Testis (tissue), 2 donors: ENCODE measurements at regions not wholly inside any gene's neighbourhood (a gene's known extent, or its start where the extent isn't known, plus 50 kb on each side); places are given as distances from the start of the nearest gene placed in this dataset.

Experiments used
- DNase-seq: peaks from one replicate; pipeline ENCODE4 v3.0.0-alpha.2; 2019
- H3K27ac ChIP-seq, 2 donors: fragments of 200-600 bp; sonication (generic); one replicate each; pipeline ENCODE4 v1.5.1; 2019
- H3K27me3 ChIP-seq: fragments of 200-600 bp; sonication (generic); one replicate; pipeline ENCODE4 v1.5.1; 2019
- H3K36me3 ChIP-seq: fragments of 200-600 bp; sonication (generic); one replicate; pipeline ENCODE4 v1.5.1; 2017; ENCODE audit warnings: low read depth; ENCODE audit errors: missing control alignments
- H3K4me1 ChIP-seq: fragments of 200-600 bp; sonication (generic); one replicate; pipeline ENCODE4 v1.5.1; 2019
- H3K4me3 ChIP-seq, 2 donors: fragments of 200-600 bp; sonication (generic); one replicate each; pipeline ENCODE4 v1.5.1; 2017 to 2019
- H3K9me3 ChIP-seq: fragments of 200-600 bp; sonication (generic); one replicate; pipeline ENCODE4 v1.5.1; 2017
- POLR2A ChIP-seq: fragments of 450-650 bp; IDR thresholded peaks from one replicate; pipeline ENCODE4 v1.6.1; 2017; ENCODE audit warnings: antibody characterized with exemption, mild to moderate bottlenecking, moderate library complexity
- WGBS, 2 donors: methylation state at CpG; one replicate each; pipeline ENCODE4 v1.1.5; 2018; 5-methylcytosine and 5-hydroxymethylcytosine counted together
- intact Hi-C: fragments of 100-400 bp; cut with DNase I; formaldehyde crosslinking; loops from one replicate; pipeline ENCODE4 v1.15.1; 2023; ENCODE audit warnings: low total_unique reads
- TF ChIP-seq, protein P1 (sequence below), 3 experiments: fragments of 450-650 bp in 2 of 3; fragments of 200-600 bp in 1 of 3; sonication (generic) in 1 of 3; IDR thresholded peaks; one replicate each; pipeline ENCODE4 v1.5.1; 2016 to 2019; ENCODE audit warnings: antibody characterized with exemption in 3 of 3, mild to moderate bottlenecking in 2 of 3, moderate library complexity in 1 of 3

GRCh38 chr21:27277110-27277509 lies 310.2 kb upstream of the ADAMTS5 start:
- H3K36me3 ChIP-seq: no peaks in the 10 kb centered on the region
- TF ChIP-seq, protein P1, sequence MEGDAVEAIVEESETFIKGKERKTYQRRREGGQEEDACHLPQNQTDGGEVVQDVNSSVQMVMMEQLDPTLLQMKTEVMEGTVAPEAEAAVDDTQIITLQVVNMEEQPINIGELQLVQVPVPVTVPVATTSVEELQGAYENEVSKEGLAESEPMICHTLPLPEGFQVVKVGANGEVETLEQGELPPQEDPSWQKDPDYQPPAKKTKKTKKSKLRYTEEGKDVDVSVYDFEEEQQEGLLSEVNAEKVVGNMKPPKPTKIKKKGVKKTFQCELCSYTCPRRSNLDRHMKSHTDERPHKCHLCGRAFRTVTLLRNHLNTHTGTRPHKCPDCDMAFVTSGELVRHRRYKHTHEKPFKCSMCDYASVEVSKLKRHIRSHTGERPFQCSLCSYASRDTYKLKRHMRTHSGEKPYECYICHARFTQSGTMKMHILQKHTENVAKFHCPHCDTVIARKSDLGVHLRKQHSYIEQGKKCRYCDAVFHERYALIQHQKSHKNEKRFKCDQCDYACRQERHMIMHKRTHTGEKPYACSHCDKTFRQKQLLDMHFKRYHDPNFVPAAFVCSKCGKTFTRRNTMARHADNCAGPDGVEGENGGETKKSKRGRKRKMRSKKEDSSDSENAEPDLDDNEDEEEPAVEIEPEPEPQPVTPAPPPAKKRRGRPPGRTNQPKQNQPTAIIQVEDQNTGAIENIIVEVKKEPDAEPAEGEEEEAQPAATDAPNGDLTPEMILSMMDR (IDR thresholded peaks at IDR 0.05): no peak
- TF ChIP-seq POLR2A: no peak
- DNase-seq: no peak
- no peaks in the 10 kb centered on the region for H3K9me3 ChIP-seq
- H3K27me3 ChIP-seq: no peaks in the 10 kb centered on the region
- no peak overlapping the region for H3K4me3 ChIP-seq
- intact Hi-C loops: no loop called here
- H3K4me1 ChIP-seq: peaks cover 8% of the 10 kb centered on the region
- H3K27ac ChIP-seq: peak overlapping the region in 1 of 2 donors; percentile 34

- 22 to 24% methylated on average over 1 of the region's 1 CpG for WGBS, 2 donors
- no peaks in the 10 kb centered on the region for H3K27me3 ChIP-seq
- no peaks in the 10 kb centered on the region for H3K9me3 ChIP-seq
- peaks cover 8% of the 10 kb centered on the region for H3K4me1 ChIP-seq
- no peak for DNase-seq
- no peak for TF ChIP-seq POLR2A
- TF ChIP-seq, protein P1 (IDR thresholded peaks at IDR 0.05): no peak
- H3K36me3 ChIP-seq: no peaks in the 10 kb centered on the region
- intact Hi-C loops: no loop called here
- no peak overlapping the region for H3K4me3 ChIP-seq
- H3K27ac ChIP-seq: no peak overlapping the region
Measured at GRCh38 chr21:27275294-27275927, 308.5 kb upstream of the ADAMTS5 start.

GRCh38 chr21:27269644-27270043 lies 302.8 kb upstream of the ADAMTS5 start:
- peak overlapping the region in 1 of 2 donors; percentile 70 for H3K27ac ChIP-seq

DNA sequence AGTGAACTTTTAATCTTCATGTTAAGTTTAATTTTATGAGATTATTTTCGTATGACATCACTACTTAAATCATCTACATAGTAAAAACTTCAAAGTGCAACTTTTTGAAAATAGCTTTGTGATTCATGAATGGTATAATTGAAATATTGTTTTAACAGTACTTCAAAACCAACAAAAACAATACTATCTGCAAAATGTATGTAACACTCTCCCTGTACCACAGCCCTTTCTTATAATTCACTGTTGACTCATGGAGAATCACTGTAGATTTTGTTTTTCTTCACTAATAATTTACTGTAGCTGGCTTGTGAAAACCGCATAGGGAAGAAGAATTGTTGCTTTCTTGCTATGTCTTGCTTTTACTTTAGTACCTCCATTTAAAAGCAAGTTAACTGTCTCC lies 301.4 kb upstream of the ADAMTS5 start:
- TF ChIP-seq POLR2A: no peak
- TF ChIP-seq, protein P1 (IDR thresholded peaks at IDR 0.05): no peak
- Histone ChIP-seq H3K27me3 (no peaks in the 10 kb centered on the region), H3K9me3 (no peaks in the 10 kb centered on the region), H3K36me3 (no peaks in the 10 kb centered on the region), H3K4me1 (peaks cover 8% of the 10 kb centered on the region), H3K4me3 (no peak overlapping the region), H3K27ac (peak overlapping the region in 1 of 2 donors; percentile 70)
- WGBS, 2 donors: 44 to 48% methylated on average over 2 of the region's 2 CpGs
- intact Hi-C loops: no loop called here
- DNase-seq: no peak

More at GRCh38 chr21:27269644-27270043, 302.8 kb upstream of the ADAMTS5 start:
- H3K9me3 ChIP-seq: no peaks in the 10 kb centered on the region
- H3K4me3 ChIP-seq: no peak overlapping the region
- intact Hi-C loops: no loop called here
- H3K4me1 ChIP-seq: peaks cover 8% of the 10 kb centered on the region
- TF ChIP-seq, protein P1 (IDR thresholded peaks at IDR 0.05): no peak
- no peak for TF ChIP-seq POLR2A
- no peaks in the 10 kb centered on the region for H3K27me3 ChIP-seq
- H3K36me3 ChIP-seq: no peaks in the 10 kb centered on the region
- no peak for DNase-seq

GRCh38 chr21:27265949-27266348 lies 299.1 kb upstream of the ADAMTS5 start:
- intact Hi-C loops: no loop called here
- TF ChIP-seq POLR2A: no peak
- TF ChIP-seq, protein P1 (IDR thresholded peaks at IDR 0.05): no peak
- Histone ChIP-seq H3K4me3 (no peak overlapping the region), H3K36me3 (no peaks in the 10 kb centered on the region), H3K27ac (no peak overlapping the region), H3K27me3 (no peaks in the 10 kb centered on the region), H3K9me3 (no peaks in the 10 kb centered on the region), H3K4me1 (peaks cover 8% of the 10 kb centered on the region)
- 85 to 89% methylated on average over 2 of the region's 2 CpGs for WGBS, 2 donors
- no peak for DNase-seq
